Mammary epithelial cell (primary cell): ENCODE measurements at regions not wholly inside any gene's neighbourhood (a gene's known extent, or its start where the extent isn't known, plus 50 kb on each side); places are given as distances from the start of the nearest gene placed in this dataset.

Experiments
- EZH2 ChIP-seq: IDR thresholded peaks from 2 replicates; pipeline ENCODE4 v1.6.1; 2012; ENCODE audit warnings: low read length, inconsistent platforms, borderline replicate concordance
- TF ChIP-seq, protein P1 (sequence below), 2 donors: IDR thresholded peaks in 1 of 2; conservative IDR thresholded peaks in 1 of 2; 2 replicates each; pipeline ENCODE4 v1.5.1; 2011 to 2012; ENCODE audit warnings: inconsistent platforms in 2 of 2, low read length in 2 of 2, mild to moderate bottlenecking in 2 of 2, control low read depth in 1 of 2, low read depth in 1 of 2; ENCODE audit not compliant: insufficient read depth in 1 of 2; ENCODE audit errors: extremely low read depth in 1 of 2

DNA sequence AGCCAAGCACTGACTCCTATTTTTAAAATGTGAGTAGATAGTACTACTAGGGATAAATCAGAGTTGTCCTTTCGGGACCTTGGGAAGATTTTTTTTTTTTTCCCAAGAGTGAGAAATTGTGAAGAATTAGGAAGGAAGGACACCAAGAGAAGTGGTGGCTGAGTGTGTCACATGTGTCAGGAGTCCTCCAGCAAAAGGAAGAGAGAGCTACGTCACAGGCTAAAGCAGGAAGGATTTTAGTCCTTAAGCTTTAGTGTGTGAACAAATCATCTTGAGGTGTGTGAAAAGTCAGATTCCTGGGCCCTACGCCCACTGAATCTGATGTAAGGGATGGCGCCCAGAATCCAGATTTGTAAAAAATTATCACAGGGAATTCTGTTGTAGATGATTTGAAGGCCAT lies 172.7 kb downstream of the SERPINI1 start:
- TF ChIP-seq, protein P1, sequence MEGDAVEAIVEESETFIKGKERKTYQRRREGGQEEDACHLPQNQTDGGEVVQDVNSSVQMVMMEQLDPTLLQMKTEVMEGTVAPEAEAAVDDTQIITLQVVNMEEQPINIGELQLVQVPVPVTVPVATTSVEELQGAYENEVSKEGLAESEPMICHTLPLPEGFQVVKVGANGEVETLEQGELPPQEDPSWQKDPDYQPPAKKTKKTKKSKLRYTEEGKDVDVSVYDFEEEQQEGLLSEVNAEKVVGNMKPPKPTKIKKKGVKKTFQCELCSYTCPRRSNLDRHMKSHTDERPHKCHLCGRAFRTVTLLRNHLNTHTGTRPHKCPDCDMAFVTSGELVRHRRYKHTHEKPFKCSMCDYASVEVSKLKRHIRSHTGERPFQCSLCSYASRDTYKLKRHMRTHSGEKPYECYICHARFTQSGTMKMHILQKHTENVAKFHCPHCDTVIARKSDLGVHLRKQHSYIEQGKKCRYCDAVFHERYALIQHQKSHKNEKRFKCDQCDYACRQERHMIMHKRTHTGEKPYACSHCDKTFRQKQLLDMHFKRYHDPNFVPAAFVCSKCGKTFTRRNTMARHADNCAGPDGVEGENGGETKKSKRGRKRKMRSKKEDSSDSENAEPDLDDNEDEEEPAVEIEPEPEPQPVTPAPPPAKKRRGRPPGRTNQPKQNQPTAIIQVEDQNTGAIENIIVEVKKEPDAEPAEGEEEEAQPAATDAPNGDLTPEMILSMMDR (conservative IDR thresholded peaks at IDR 0.05 in 1 of 2, IDR thresholded peaks at IDR 0.05 in 1 of 2; ENCODE audit: extremely low read depth in 1 of 2, insufficient read depth in 1 of 2, low read depth in 1 of 2, low read length in 2 of 2), result no peak
- no peak for TF ChIP-seq EZH2
